CD1c-positive myeloid dendritic cell (primary cell): ENCODE measurements at regions not wholly inside any gene's neighbourhood (a gene's known extent, or its start where the extent isn't known, plus 50 kb on each side); places are given as distances from the start of the nearest gene placed in this dataset.
"Not testable (repeated sequence)": the region's sequence is repeated elsewhere in the genome, so short reads cannot be mapped to it uniquely, and the experiment has no call there.

Experiments used
- DNase-seq: peaks from one replicate; pipeline ENCODE4 v3.0.0-alpha.2; 2016; ENCODE audit errors: extremely low spot score

DNA sequence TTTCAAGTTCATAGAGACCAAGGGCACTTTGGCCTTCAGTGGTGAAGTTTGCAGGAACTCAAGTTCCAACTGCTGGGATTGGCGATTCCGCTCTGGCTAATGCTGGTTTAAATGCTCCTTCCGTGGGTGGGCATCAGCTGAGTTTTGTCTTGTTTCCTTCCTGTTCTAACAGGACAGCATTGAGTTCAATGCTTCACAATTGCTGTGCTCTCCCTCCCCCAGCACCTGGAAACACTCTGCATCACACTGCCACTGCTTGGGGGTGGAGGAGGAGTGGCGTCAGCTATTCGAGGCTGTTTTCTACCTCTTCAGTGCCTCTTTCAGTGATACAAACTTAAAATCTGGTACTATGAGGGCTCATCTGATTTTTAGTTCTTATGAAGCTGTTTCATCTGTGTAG is 634.9 kb downstream of the FSCB start:
- DNase-seq = no peak

DNA sequence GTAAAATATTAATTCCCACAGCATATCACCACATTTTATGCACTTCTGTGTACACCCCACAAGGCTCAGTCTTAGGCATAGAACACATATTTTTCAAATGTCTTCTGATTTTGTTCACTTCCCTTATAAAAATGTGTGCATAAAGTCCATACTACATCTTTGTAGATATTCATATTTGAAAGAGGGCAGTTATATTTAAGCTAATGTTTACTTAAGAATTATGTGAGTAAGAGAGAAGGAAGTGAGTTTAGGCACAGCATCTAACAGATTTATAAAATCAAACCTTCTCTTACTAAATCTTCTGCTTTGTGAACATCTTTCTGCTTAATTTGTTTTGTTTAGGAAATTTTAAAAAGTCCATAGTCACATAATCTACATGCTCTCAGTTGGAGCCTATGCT is 648.1 kb downstream of the FSCB start:
- DNase-seq = no peak

DNA sequence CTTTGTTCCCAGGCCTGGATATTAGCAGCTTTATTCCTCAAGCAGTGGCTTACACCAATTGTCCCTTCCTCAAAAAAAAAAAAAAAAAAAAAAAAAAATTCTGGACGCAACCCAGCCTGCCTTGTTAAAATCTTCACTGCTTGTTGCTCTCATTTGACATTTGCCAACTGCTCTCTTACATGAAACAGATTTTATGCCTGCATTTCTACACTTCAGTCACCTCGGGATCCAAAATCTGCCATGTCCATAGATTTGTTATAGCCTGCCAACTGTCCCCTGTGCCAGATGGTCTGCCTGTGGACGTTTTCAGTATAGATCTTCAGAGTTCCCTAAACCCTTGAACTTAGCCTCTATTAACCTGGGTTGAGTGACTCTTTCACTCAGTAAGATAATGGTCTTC is 651.5 kb downstream of the FSCB start:
- DNase-seq = no peak

DNA sequence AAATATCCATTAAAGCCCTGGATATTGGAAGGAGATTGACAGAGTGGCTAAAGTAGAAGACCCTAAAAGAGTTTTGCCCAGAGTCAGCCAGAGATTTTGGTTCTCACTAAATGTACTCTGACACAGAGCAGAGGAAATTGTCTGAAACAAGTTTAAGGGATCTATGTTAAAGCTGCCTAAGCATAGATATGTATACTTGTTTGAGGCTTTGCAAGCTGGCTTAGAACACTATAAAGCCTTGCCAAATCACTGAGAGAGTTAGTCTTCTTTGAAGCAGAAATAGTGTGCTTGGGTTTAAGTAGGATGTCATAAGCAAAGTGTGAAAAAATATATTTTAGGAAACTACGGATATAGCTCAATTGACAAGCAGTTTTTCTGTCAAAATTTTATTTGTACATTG is 653.5 kb downstream of the FSCB start:
- no peak for DNase-seq

DNA sequence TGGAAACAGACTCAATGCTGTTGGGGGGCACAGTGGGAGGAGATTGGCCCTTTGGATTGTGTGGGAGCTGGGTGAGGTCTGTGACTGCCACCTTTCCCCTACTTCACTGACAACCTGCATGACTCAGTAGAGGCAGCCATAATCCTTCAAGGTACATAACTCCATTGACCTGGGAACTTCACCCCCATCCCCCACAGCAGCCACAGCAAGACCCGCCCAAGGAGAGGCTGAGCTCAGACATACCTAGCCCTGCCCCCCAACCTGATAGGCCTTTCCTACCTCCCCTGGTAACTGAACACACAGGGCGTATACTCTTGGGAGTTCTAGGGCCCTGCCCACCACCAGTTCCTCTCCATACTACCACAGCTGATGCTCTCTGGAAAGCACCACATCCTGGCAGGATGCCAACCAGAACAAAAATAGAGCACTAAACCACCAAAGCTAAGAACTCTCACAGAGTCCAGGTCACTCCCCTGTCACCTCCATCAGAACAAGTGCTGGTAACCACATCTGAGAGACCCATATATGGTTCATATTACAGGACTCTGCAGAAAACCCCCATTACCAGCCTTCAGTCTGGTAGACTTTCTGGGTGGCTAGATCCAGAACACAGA is 703.9 kb downstream of the FSCB start:
- DNase-seq = no peak

DNA sequence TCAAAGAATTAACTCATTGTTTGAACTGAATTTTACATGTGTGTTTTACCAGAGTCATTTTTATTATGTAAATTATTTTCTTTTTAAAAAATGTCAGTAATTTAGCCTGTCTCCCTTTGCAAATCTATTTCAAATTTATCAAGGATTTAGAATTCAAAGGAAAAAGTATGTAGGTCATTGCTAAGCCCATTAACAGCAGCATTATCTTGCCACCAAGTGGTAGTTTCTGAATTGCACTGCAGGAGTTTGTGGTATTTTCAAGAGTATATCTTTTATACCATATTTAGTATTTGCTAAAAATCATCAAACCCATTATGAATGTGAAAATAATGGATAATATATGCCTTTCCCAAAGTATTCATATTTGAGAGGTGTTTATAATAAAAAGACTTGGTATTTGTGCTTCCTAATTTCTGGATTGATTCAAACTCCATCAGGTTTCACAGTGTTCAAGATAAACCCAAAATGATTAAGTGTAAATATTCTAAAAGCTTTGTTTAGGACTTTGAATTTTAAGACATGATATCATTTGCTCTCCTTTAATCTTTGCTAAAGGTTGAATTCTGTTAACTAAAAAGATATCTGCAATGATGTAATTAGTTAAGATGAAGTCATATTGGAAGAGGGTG is 711.4 kb downstream of the FSCB start:
- DNase-seq = no peak

DNA sequence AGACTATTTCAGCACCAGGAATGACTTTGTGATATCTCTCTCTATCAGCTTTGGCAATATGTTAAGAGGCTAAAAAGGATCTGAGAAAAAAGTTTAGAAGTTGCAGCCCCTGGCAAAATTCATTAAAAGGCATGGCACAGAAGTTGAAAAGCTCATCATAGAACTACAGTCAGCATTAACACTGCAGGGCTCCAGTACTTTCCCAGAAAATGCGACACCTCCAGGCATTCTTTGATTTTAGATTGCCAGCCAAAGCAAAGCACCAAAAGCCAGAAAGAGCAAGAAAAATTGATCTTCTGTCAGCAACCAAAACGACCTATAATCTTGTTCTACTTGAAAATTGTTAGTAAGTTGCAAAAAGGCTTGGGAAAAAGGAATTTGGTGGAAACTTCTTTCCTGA is 713.5 kb downstream of the FSCB start:
- DNase-seq = no peak

DNA sequence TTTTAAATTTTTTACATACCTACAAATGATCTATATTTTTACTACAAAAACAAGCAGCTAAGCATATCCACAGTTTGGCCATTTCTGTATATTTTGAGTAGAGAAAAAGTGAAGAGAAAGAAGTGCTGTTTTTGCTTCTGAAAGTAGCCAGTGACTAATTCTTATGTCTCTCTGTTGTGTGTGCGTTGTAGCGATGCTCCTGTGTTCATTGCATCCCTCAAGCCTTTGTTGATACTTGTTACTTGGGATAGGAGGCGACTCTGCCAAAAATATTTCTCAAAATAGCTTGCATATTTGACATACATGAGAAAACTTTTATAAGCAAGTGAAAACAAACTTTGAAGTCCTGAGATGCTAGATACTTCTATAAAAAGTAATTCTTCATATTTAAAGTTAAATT is 714.1 kb downstream of the FSCB start:
- DNase-seq = no peak

DNA sequence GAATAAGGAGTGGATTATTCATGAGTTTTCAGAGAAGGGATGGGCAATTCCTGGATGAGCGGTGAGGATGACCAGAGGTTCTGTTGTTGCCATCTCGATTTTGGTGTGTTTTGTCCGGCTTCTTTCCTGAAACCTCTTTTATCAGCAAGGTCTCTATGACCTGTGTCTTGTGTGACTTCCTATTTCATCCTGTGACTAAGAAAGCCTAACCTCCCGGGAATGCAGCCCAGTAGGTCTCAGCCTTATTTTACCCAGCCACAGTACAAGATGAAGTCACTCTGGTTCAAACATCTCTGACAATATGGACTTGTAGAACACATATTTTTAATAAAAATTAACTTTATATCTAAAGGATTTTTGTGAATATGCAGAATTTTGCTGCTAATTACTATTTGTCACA is 716.4 kb downstream of the FSCB start:
- no peak for DNase-seq

DNA sequence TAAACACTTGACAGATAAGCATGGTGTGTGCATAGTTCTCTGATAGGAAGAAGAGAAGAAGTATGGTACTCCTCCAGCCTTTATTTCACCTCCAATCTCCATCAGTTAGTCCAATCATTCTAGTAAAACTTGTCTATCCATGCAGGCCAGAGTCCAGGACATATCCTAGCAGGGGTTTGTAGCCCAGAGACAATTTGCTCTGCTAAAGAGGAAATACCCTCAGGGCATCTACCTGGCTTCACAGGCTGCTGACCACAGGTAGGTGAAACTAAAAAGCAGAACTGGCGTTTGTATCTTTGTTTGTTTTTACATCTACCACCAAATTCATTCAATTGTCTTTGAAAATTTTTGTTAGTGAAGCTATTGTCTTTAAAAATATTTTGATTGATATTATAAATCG is 717.6 kb downstream of the FSCB start:
- no peak for DNase-seq

DNA sequence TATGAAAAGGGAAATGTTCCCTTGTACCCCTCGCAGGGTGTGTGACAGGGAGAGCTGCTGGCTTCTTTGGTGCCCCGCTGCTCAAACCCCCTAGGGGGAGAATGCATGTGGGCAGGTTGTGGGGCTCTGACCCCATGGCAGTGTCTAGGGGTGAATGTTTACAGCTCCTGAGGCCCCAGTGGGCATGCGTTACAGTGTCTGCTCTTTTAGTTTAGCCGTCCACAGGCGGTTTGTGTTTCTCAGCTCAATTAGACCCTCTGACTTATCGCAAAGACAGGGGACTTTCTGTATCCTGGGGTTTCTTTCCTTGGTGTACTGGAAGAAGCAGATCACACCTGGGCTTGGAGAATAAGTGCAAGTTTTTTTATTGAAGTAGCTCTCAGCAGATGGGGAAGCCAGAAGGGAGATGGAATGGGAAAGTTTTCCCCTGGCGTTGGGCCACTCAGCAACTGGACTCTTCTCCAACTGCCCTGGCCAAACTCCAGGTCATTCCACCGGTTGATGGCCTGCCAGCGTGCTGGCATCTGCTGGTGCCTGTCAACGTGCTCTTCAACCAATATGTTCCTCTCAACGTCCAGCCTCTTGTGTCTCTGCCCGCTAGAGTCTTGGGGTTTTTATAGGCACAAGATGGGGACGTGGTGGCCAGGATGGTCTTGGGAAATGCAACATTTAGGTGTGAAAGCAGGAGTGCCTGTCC is 720.9 kb downstream of the FSCB start:
- DNase-seq = no peak

DNA sequence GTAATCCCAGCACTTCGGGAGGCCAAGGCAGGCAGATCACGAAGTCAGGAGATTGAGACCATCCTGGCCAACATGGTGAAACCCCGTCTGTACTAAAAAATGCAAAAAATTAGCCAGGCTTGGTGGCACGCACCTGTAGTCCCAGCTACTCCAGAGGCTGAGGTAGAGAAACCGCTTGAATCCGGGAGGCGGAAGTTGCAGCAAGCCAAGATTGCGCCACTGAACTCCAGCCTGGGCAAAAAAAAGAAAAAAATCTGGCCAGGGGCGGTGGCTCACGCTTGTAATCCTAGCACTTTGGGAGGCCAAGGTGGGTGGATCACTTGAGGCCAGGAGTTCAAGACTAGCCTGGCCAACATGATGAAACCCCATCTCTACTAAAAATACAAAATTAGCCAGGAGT is 722.7 kb downstream of the FSCB start:
- DNase-seq = not testable (repeated sequence)

DNA sequence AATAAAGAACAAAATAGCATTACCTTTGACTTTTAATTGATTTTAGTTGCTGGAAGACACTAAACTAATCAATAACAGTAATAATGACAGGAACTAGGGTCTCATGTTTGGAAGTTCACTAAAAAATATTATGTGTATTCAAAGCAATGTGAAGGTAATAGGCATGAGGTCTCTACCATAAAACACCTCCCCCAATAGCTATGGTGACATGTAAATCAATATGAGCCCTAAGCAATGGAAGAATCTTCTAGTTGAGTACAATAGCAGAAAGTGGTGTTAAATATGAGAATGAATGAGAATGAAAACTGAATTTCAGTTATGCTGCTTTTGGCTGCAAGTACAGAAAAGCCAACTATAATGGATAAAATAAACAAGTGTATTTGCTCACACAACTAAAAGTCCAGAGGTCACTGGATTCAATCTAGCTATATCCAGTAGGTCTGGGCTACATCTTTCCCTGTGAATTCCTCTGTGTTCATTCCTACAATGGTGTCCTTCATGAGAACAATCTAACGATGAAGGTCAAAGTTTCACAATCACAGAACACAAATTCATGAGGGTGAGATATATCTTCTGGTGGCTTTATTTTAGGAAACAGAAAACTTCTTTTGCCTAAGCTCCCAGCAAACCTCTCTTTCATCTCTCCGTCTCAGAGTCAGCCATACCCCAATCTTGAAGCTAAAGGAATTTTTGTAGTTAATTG is 728.0 kb downstream of the FSCB start:
- no peak for DNase-seq

DNA sequence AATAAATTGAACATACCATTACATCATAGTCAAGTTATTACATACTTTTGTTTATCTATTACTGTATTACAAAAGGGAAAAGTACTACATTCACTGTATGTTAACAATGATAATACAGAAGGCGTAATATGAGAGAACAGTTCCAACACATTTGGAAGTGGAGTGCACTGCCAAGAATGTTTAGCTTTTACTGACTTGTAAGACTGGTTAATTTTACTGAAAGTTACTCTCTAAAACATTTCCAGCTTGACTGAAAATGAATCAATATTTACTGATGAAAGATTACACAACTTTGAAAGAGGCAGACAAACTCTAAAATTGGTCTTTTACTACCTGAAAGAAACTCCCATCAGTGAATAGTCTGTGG is 728.5 kb downstream of the FSCB start:
- DNase-seq = no peak

DNA sequence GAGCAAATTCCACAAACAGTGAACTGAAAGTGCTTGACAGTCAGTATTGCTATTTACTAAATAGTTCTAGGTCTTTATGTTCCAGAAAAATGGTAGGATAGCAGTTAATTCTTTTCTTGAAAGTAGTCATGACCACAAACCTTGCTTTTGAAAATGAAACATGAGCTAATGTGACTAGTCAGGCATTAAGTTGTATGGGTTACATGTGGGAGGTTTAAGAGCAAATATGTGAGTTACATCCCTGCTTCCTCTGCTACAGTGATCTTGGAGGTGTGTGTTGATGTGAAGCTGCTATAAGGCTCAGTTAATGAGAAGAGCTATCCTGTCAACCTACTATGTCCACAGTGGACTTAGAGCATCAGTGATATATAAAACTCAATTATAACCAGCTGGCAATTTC is 741.6 kb downstream of the FSCB start:
- no peak for DNase-seq

DNA sequence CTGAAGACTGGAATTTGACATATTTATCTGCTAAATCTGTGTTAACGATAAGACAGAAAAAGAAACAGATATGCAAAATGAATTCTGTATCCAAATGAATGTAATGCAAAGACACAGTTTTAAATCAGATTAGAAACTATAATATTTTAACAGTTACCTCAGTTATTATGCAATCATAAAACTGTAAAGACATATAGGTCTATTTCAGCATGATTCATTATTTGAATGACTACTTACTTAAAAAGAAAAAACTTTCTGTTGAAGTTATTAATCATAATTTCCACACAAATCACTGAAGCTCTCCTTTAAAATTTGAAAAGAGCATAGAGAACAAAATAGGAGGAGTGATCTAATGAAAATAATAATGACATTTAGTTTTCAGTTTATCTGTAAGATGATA is 742.6 kb downstream of the FSCB start:
- DNase-seq = no peak

DNA sequence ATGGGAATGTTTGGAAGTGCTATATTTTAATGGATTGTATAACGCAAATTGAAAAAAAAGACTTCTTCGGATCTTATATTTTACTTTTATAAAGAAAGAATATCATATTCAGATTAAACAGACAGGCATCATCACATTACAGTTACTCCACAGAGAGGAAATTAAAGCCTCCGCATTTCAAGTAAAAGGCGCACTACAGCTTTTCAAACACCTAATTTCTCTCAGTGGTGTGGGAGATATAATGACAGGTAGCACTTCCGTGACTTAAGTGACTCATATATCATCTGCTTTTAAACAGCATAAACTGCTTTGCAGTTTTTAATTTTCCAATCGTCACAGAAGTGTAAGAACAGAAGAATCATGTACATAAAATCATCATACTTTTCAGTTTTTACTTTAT is 751.4 kb downstream of the FSCB start:
- no peak for DNase-seq

DNA sequence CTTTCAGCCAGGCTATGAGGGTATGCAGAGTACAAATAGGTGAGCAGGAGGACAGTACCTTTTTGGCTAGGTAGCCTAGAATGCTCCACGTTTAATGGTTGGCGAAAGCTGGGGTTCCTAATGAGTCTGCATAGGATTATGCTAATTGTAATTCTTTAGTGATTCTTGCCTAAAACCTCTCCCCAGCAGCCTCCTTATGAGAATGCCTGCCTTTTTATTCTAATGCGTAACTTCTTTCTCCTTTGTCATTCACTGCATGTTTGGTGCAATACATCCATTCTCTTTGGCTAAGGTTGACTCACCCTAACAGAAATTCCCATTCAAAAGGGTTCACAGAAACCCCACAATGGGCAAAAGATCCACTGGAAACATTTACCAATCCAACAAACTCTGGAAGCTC is 752.2 kb downstream of the FSCB start:
- DNase-seq = no peak

DNA sequence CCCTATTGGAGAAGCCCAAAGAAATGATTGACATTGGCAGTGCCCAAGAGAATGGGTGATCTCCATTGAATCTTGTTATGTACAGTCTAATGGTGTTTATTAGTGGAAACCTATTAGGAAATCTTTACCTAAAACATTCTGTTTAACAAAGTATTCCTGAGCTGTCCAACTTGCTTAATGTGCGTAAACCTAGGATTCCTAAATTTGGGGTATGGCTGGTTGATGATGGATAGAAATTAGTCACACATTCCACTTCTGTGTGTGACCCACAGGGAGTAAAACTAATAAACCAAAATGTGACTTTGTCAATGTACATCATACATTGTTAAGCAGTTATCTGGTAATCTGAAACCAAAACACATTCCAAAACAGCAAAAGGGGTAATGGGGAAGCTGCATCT is 761.3 kb downstream of the FSCB start:
- DNase-seq = no peak

DNA sequence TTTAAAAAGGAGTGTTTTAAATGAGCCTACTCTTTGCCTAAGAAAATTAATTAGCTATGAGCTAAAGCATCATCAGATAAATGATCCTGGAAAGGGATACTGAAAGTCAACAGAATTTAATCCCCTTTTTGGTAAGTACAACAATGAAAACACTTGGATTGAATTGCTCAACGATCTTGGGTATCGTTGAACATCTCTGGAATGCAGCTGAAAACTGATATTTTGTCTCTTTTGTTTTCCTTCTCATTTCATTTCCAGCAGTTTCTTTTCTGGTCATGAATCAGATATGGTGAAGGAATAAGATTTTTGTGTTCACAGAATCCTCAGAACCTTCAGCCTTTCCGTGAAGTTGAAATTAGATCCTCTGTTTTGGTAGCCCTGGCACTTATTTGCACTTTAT is 771.2 kb downstream of the FSCB start:
- DNase-seq = no peak

DNA sequence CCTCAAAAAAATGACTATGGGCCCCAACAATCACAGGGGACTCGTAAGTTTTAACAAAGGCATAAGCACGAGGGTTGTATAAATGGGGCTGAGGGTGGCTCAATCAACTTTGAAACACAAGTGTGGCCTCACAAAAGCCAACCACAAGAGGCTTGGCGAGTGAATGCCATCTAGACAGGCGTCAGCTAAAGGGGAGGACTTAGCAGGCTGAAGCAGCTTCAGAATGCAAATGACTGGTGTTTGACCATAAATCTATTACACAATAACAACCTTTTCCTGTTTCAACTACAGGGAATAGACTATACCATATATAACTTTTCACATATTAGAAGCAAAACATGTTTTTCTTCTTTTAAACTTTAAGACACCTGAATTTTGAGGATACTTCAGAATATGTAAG is 777.9 kb downstream of the FSCB start:
- no peak for DNase-seq

DNA sequence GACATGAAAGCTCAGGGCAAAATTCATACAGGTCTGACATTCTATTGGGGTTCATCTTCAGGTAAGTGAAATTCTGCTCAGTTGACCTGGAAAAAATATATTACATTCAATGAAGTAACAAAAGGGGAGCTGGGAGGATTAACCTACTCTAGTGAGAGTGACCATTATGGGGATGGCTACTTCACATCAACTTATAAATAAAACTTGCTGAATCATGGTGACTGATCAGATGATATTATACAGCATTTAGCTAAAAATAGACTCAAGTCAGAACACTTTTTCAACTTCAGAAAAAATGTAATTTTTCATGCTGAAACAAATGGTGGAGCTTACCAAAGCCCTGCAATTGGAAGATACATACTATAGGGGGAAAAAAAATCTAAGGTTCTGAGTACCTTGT is 800.2 kb downstream of the FSCB start:
- DNase-seq = no peak
